ENCODE measurements at regions not wholly inside any gene's neighbourhood (a gene's known extent, or its start where the extent isn't known, plus 50 kb on each side); places are given as distances from the start of the nearest gene placed in this dataset.

- no peaks in the 10 kb centered on the region for H4K20me1 ChIP-seq (ENCODE audit: control insufficient read depth, extremely low read depth, insufficient read depth, low read length)
- no peak overlapping the region for H3K9ac ChIP-seq (ENCODE audit: control insufficient read depth, extremely low read depth, insufficient read depth, low read length)
- dilution Hi-C loops (cut with MboI; ENCODE audit: extremely low pct_ligation_motif_present, low sequenced_read_pairs): no loop called here
- H3K4me2 ChIP-seq (ENCODE audit: control insufficient read depth, extremely low read depth, insufficient read depth, low read depth, low read length): no peak overlapping the region
- no peaks in the 10 kb centered on the region for H3K79me2 ChIP-seq (ENCODE audit: control insufficient read depth, insufficient read depth, low read length)
- H3K36me3 ChIP-seq (ENCODE audit: control insufficient read depth in 2 of 2, extremely low read depth in 1 of 2, insufficient read depth in 2 of 2, low read length in 2 of 2): no peaks in the 10 kb centered on the region
- FAIRE-seq (no peak), DNase-seq (ENCODE audit: low read depth, low spot score) (no peak)
- H3K27me3 ChIP-seq (ENCODE audit: control insufficient read depth, extremely low read depth, insufficient read depth, low read length): no peaks in the 10 kb centered on the region
- no peaks in the 10 kb centered on the region for H3K9me3 ChIP-seq (ENCODE audit: control insufficient read depth, low read depth, low read length)
- no peak overlapping the region for H3K27ac ChIP-seq (ENCODE audit: control insufficient read depth, insufficient read depth, low read length)
- TF ChIP-seq CTCF (optimal IDR thresholded peaks at IDR 0.05 in 1 of 3, IDR thresholded peaks at IDR 0.05 in 1 of 3, conservative IDR thresholded peaks at IDR 0.05 in 1 of 3; ENCODE audit: extremely low read depth in 1 of 3, insufficient read depth in 2 of 3, low read length in 3 of 3) (no peak), EZH2 (IDR thresholded peaks at IDR 0.05; ENCODE audit: low read length) (no peak)
- peaks cover 10% of the 10 kb centered on the region for H3K4me1 ChIP-seq (ENCODE audit: control insufficient read depth, extremely low read depth, insufficient read depth, low read length)
- no peak overlapping the region for H3K4me3 ChIP-seq (ENCODE audit: control insufficient read depth in 2 of 3, extremely low read depth in 1 of 3, insufficient read depth in 2 of 3, low read depth in 1 of 3, low read length in 3 of 3)
- H2AFZ ChIP-seq (ENCODE audit: control insufficient read depth, low read length): no peak overlapping the region
- no peaks in the 10 kb centered on the region for H3K9me1 ChIP-seq (ENCODE audit: control insufficient read depth, extremely low read depth, insufficient read depth, low read length)
Observed at GRCh38 chr14:53603994-53604393, 352.6 kb downstream of the BMP4 start.

- no peak for TF ChIP-seq EZH2 (IDR thresholded peaks at IDR 0.05; ENCODE audit: low read length)
- no peak for TF ChIP-seq CTCF (optimal IDR thresholded peaks at IDR 0.05 in 1 of 3, IDR thresholded peaks at IDR 0.05 in 1 of 3, conservative IDR thresholded peaks at IDR 0.05 in 1 of 3; ENCODE audit: extremely low read depth in 1 of 3, insufficient read depth in 2 of 3, low read length in 3 of 3)
- FAIRE-seq (no peak), DNase-seq (ENCODE audit: low read depth, low spot score) (no peak)
- no peaks in the 10 kb centered on the region for H3K36me3 ChIP-seq (ENCODE audit: control insufficient read depth in 2 of 2, extremely low read depth in 1 of 2, insufficient read depth in 2 of 2, low read length in 2 of 2)
- no peaks in the 10 kb centered on the region for H3K9me3 ChIP-seq (ENCODE audit: control insufficient read depth, low read depth, low read length)
- no peaks in the 10 kb centered on the region for H3K27me3 ChIP-seq (ENCODE audit: control insufficient read depth, extremely low read depth, insufficient read depth, low read length)
- peaks cover 5% of the 10 kb centered on the region for H3K4me1 ChIP-seq (ENCODE audit: control insufficient read depth, extremely low read depth, insufficient read depth, low read length)
- H3K4me2 ChIP-seq (ENCODE audit: control insufficient read depth, extremely low read depth, insufficient read depth, low read depth, low read length): no peak overlapping the region
- no peaks in the 10 kb centered on the region for H3K79me2 ChIP-seq (ENCODE audit: control insufficient read depth, insufficient read depth, low read length)
- dilution Hi-C loops (cut with MboI; ENCODE audit: extremely low pct_ligation_motif_present, low sequenced_read_pairs): no loop called here
- H3K9ac ChIP-seq (ENCODE audit: control insufficient read depth, extremely low read depth, insufficient read depth, low read length): no peak overlapping the region
- H3K4me3 ChIP-seq (ENCODE audit: control insufficient read depth in 2 of 3, extremely low read depth in 1 of 3, insufficient read depth in 2 of 3, low read depth in 1 of 3, low read length in 3 of 3): no peak overlapping the region
- H3K9me1 ChIP-seq (ENCODE audit: control insufficient read depth, extremely low read depth, insufficient read depth, low read length): no peaks in the 10 kb centered on the region
- no peak overlapping the region for H2AFZ ChIP-seq (ENCODE audit: control insufficient read depth, low read length)
- no peaks in the 10 kb centered on the region for H4K20me1 ChIP-seq (ENCODE audit: control insufficient read depth, extremely low read depth, insufficient read depth, low read length)
- no peak overlapping the region for H3K27ac ChIP-seq (ENCODE audit: control insufficient read depth, insufficient read depth, low read length)
Observed at GRCh38 chr14:53601409-53601808, 355.2 kb downstream of the BMP4 start.

Measured in keratinocyte (primary cell).